Thymus (tissue), 11 donors: ENCODE measurements at regions not wholly inside any gene's neighbourhood (a gene's known extent, or its start where the extent isn't known, plus 50 kb on each side); places are given as distances from the start of the nearest gene placed in this dataset.
A peak's percentile ranks its signal among the peaks of the same experiment; 100 is the strongest.

ENCODE experiments used
- DNase-seq, 9 donors: peaks; one replicate each; pipeline ENCODE4 v3.0.0-alpha.2; 2013; ENCODE audit warnings: low spot score in 9 of 9, low read depth in 6 of 9, missing footprints in 1 of 9
- H3K27ac ChIP-seq, 2 donors: one replicate each; pipeline ENCODE4 v1.5.1; 2013; ENCODE audit warnings: control low read depth in 1 of 2, low read depth in 1 of 2, low read length in 1 of 2, mild to moderate bottlenecking in 1 of 2, moderate library complexity in 1 of 2
- H3K27me3 ChIP-seq, 2 donors: one replicate each; pipeline ENCODE4 v1.5.1; 2013; ENCODE audit warnings: low read length in 1 of 2; ENCODE audit not compliant: control insufficient read depth in 2 of 2, insufficient read depth in 1 of 2
- H3K36me3 ChIP-seq, 2 donors: one replicate each; pipeline ENCODE4 v1.5.1; 2013; ENCODE audit warnings: low read length in 1 of 2, mild to moderate bottlenecking in 1 of 2, moderate library complexity in 1 of 2; ENCODE audit not compliant: control insufficient read depth in 2 of 2, insufficient read depth in 2 of 2
- H3K4me1 ChIP-seq, 2 donors: one replicate each; pipeline ENCODE4 v1.5.1; 2013; ENCODE audit warnings: low read length in 2 of 2; ENCODE audit not compliant: control insufficient read depth in 2 of 2, insufficient read depth in 2 of 2
- H3K4me3 ChIP-seq, 2 donors: one replicate each; pipeline ENCODE4 v1.5.1; 2013; ENCODE audit warnings: low read length in 2 of 2, control low read depth in 1 of 2, mild to moderate bottlenecking in 1 of 2
- H3K9me3 ChIP-seq, 2 donors: one replicate each; pipeline ENCODE4 v1.5.1; 2013; ENCODE audit warnings: low read length in 1 of 2, mild to moderate bottlenecking in 1 of 2; ENCODE audit not compliant: control insufficient read depth in 2 of 2, insufficient read depth in 1 of 2
- WGBS: extraction: QIAGEN DNeasy Blood & Tissue Kit; methylation state at CpG from one replicate; pipeline ENCODE4 v1.1.7; 2013; 5-methylcytosine and 5-hydroxymethylcytosine counted together
- donor health status: healthy.

GRCh38 chr6:16840725-16841124 is 79.5 kb upstream of the ATXN1 start:
- no peak for DNase-seq
- no peak overlapping the region for H3K4me3 ChIP-seq
- WGBS = 36% methylated on average over 2 of the region's 2 CpGs
- no peak overlapping the region for H3K27ac ChIP-seq
- no peaks in the 10 kb centered on the region for H3K27me3 ChIP-seq
- peaks cover 0 to 2% of the 10 kb centered on the region in 2 donors for H3K9me3 ChIP-seq
- peaks cover 5 to 11% of the 10 kb centered on the region in 2 donors for H3K4me1 ChIP-seq
- H3K36me3 ChIP-seq = no peaks in the 10 kb centered on the region

GRCh38 chr6:16840291-16840690 is 79.0 kb upstream of the ATXN1 start:
- Histone ChIP-seq H3K4me3 (no peak overlapping the region), H3K36me3 (no peaks in the 10 kb centered on the region), H3K27me3 (no peaks in the 10 kb centered on the region), H3K4me1 (peaks cover 5 to 11% of the 10 kb centered on the region in 2 donors), H3K9me3 (peaks cover 0 to 2% of the 10 kb centered on the region in 2 donors), H3K27ac (no peak overlapping the region)
- 58% methylated on average over 3 of the region's 3 CpGs for WGBS
- DNase-seq = no peak

DNA sequence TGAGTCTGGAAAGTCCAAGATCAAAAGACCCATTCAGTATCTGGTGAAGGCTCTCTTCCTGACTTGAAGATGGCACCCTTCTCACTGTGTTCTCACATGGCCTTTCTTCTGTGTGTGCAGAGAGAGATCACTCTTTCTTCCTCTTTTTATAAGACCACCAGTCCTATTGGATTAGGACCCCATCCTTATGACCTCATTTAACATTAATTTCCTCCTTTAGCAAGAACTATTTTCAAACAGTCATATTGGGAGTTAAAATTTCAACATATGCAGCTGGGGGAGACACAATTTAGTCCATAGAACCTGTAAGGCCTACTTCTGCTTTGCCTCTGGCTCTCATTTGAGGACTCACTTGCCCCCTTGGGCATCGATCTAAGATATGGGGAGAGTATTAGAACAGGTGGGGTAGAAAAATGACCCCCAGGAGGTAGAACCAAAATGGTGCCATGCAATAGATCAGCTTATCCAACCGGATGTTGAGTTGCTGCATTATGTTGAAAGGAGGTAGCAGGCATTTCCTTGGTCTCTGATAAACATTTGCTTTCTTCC is 78.4 kb upstream of the ATXN1 start:
- Histone ChIP-seq H3K4me1 (peaks cover 5 to 11% of the 10 kb centered on the region in 2 donors), H3K27me3 (no peaks in the 10 kb centered on the region), H3K36me3 (no peaks in the 10 kb centered on the region), H3K9me3 (peaks cover 0 to 2% of the 10 kb centered on the region in 2 donors), H3K27ac (no peak overlapping the region), H3K4me3 (no peak overlapping the region)
- DNase-seq = no peak
- WGBS = 98% methylated on average over 2 of the region's 2 CpGs

GRCh38 chr6:16837217-16837972 is 76.1 kb upstream of the ATXN1 start:
- no peaks in the 10 kb centered on the region for H3K27me3 ChIP-seq
- H3K27ac ChIP-seq = no peak overlapping the region
- no peaks in the 10 kb centered on the region for H3K36me3 ChIP-seq
- no peak for DNase-seq
- H3K4me1 ChIP-seq = peaks cover 5 to 11% of the 10 kb centered on the region in 2 donors
- no peak overlapping the region for H3K4me3 ChIP-seq
- WGBS = 87% methylated on average over 6 of the region's 6 CpGs
- no peaks in the 10 kb centered on the region for H3K9me3 ChIP-seq

DNA sequence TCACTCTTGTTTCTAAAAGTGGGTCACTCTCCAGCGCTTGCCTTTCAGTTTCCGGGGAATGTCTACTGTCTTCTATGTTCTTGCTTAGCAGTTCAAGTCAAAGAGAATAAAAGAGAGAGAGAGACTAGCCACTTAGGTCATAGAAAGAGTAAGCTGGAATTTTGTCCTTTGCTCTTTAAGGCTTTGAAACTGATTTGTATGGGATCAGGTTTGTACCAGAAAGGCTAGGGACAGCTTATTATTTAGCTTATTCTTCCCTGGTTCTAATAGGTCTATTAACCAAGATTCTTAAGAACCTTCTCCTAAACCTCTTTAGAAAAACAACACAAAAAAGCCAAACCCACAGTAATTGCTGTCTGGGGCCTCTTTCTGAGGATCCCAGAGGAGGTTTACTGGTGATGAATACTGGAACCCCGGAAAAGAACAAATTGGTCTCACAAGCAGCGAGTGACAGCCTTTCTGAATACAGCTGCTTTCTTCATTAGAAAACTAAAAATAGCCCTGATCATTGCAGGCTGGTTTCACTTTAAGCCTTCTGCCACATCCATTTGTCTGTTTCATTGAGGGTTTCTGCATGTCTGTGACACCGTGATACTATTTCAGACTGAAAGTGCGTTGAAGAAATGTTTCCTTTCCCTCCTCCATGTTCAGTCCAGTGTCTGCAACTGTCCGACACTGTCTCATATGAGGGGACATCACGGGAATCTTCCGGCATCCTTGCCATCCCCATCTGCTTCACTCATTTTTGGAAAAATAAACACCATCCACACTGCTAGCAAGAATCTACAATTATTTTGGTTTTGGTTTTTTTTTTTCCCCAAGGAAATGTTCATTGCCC is 75.1 kb upstream of the ATXN1 start:
- no peaks in the 10 kb centered on the region for H3K36me3 ChIP-seq
- no peak overlapping the region for H3K4me3 ChIP-seq
- WGBS = 50% methylated on average over 9 of the region's 9 CpGs
- peaks cover 5 to 11% of the 10 kb centered on the region in 2 donors for H3K4me1 ChIP-seq
- H3K9me3 ChIP-seq = no peaks in the 10 kb centered on the region
- peak in 1 of 9 donors; percentile 35 for DNase-seq
- H3K27ac ChIP-seq = no peak overlapping the region
- no peaks in the 10 kb centered on the region for H3K27me3 ChIP-seq

DNA sequence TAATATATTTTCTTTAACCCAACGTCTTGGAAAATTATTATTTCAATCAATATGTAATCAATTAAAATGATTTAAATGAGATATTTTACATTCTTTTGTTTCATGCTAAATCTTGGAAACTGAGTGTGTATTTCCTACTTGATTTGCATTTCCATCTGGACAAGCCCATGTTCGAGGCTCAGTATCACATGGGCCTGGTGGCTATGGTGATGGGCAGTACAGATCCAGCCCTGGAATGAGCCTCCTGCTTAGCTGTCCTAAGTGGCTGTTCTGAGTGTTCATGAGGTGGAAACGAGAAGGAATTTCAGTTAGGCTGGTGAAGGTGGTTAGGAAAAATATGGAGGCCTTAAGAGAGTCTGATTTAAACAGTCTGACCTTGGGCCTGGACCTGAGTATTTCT is 73.0 kb upstream of the ATXN1 start:
- H3K27me3 ChIP-seq = no peaks in the 10 kb centered on the region
- H3K4me3 ChIP-seq = no peak overlapping the region
- H3K27ac ChIP-seq = no peak overlapping the region
- DNase-seq = no peak
- H3K9me3 ChIP-seq = no peaks in the 10 kb centered on the region
- peaks cover 5 to 11% of the 10 kb centered on the region in 2 donors for H3K4me1 ChIP-seq
- 97% methylated on average over 3 of the region's 3 CpGs for WGBS
- H3K36me3 ChIP-seq = no peaks in the 10 kb centered on the region

DNA sequence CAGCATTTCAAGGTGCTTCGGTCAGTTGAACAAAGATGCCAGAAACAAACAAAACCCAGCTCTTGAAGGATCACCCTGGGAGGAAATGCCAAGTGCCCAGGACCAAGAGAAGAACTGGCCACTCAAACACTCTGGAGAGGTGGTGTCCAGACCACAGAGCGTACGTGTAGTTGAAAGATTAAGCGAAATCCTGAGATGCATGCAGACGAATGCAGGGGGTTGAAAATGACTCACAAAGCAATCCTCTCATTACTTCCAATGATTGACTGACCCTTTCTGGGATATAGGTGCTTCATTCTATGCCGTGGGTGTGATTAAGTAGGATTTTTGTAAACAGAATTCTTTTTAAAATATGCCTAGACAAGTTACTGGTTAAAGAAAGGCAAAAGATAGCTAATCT is 71.5 kb upstream of the ATXN1 start:
- H3K36me3 ChIP-seq = no peaks in the 10 kb centered on the region
- no peak for DNase-seq
- H3K9me3 ChIP-seq = no peaks in the 10 kb centered on the region
- peaks cover 5 to 6% of the 10 kb centered on the region in 2 donors for H3K4me1 ChIP-seq
- no peaks in the 10 kb centered on the region for H3K27me3 ChIP-seq
- WGBS = 97% methylated on average over 6 of the region's 6 CpGs
- no peak overlapping the region for H3K4me3 ChIP-seq
- H3K27ac ChIP-seq = no peak overlapping the region

DNA sequence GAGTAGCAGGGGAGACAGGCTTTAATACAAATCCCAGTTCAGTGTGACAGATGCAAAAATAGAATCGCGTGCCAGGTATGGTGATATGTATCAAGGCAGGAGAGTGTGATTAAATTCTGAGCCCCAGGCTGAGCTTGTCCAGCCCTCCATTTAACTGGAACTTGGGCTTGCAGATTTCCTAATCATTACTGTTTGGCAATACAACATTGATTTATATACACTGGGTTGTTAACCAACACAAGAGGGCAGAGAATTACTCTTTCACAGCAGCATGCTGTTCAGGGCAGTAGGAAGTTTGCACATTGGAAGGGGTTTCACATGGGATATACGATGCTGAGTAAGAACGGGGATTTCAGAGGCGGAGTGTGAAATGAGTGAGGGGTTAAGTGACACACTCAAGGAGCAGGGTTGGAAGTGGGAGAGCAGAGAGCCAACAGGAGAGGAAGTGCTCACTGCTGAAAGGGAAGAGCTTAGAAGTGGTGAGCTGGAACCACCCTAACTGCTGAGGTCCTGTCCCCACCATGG is 70.8 kb upstream of the ATXN1 start:
- no peaks in the 10 kb centered on the region for H3K9me3 ChIP-seq
- H3K4me1 ChIP-seq = peaks cover 5% of the 10 kb centered on the region in 2 donors
- WGBS = 95% methylated on average over 5 of the region's 5 CpGs
- no peaks in the 10 kb centered on the region for H3K27me3 ChIP-seq
- no peak for DNase-seq
- no peak overlapping the region for H3K27ac ChIP-seq
- no peak overlapping the region for H3K4me3 ChIP-seq
- H3K36me3 ChIP-seq = no peaks in the 10 kb centered on the region

GRCh38 chr6:16831136-16831535 is 69.9 kb upstream of the ATXN1 start:
- Histone ChIP-seq H3K27me3 (no peaks in the 10 kb centered on the region), H3K9me3 (no peaks in the 10 kb centered on the region), H3K36me3 (no peaks in the 10 kb centered on the region), H3K27ac (no peak overlapping the region), H3K4me1 (no peaks in the 10 kb centered on the region), H3K4me3 (no peak overlapping the region)
- DNase-seq = no peak
- WGBS = 85% methylated on average over 8 of the region's 8 CpGs
